HepG2 (cell line): ENCODE measurements at regions not wholly inside any gene's neighbourhood (a gene's known extent, or its start where the extent isn't known, plus 50 kb on each side); places are given as distances from the start of the nearest gene placed in this dataset.

Source experiments
- ATAC-seq: fragments of 200-7000 bp; cut with Tn5 transposase; 3 replicates; pipeline ENCODE4 v1.9.1; 2020; ENCODE audit warnings: mild to moderate bottlenecking, moderate library complexity
- BruUV-seq: library from RNA; stranded (reverse); fragments of 400-500 nt; replicated peaks from 2 replicates; lab custom pipeline; 2021; lab: Mats Ljungman, UMichigan
- CTCF ChIA-PET: fragments of 300-600 bp; formaldehyde crosslinking; extraction: SDS; loops from one replicate; lab custom pipeline; 2021; ENCODE audit warnings: low total read pairs, inconsistent platforms, low intra/inter-chr PET ratio; lab: Yijun Ruan, JAX
- POLR2A ChIA-PET: fragments of 350-600 bp; sonication (Branson Sonifier 250); formaldehyde crosslinking; loops from one replicate; lab custom pipeline; 2020; ENCODE audit warnings: antibody characterized with exemption, inconsistent platforms; lab: Yijun Ruan, JAX
- DNase-seq: peaks from one replicate; pipeline ENCODE4 v3.0.0-alpha.2; 2015; ENCODE audit warnings: low spot score
- FAIRE-seq: peaks from 3 replicates; lab custom pipeline; 2011; peaks lifted over from hg19 to GRCh38; lab: Jason Lieb, UNC
- H2AFZ ChIP-seq: one replicate; pipeline ENCODE4 v1.6.1; 2011; ENCODE audit warnings: low read length, inconsistent platforms
- H3K27ac ChIP-seq: fragments of 300-600 bp; 3 replicates; pipeline ENCODE4 v1.8.0; 2011; ENCODE audit warnings: mixed run types, mild to moderate bottlenecking, mixed read lengths, low read length, inconsistent platforms; ENCODE audit not compliant: insufficient read depth; ENCODE audit errors: extremely low read length
- H3K27me3 ChIP-seq, 2 experiments: fragments of 200-600 bp in 1 of 2; 2 replicates in 1 of 2; 3 replicates in 1 of 2; pipeline versions ENCODE4 v1.6.0 to v1.8.0; 2011; ENCODE audit warnings: low read length in 2 of 2, mild to moderate bottlenecking in 2 of 2, moderate library complexity in 2 of 2, inconsistent platforms in 1 of 2; ENCODE audit not compliant: insufficient read depth in 2 of 2, control insufficient read depth in 1 of 2
- H3K36me3 ChIP-seq, 2 experiments: fragments of 200-600 bp in 1 of 2; replicated peaks in 1 of 2; 2 replicates in 1 of 2; 3 replicates in 1 of 2; pipeline versions ENCODE4 v1.5.1 to v1.8.0; 2011; ENCODE audit warnings: low read length in 2 of 2, inconsistent platforms in 1 of 2; ENCODE audit not compliant: insufficient read depth in 2 of 2, control insufficient read depth in 1 of 2
- H3K4me1 ChIP-seq: 2 replicates; pipeline ENCODE4 v1.5.1; 2012; ENCODE audit warnings: low read length, inconsistent platforms; ENCODE audit not compliant: insufficient read depth
- H3K4me2 ChIP-seq: 2 replicates; pipeline ENCODE4 v1.6.0; 2011; ENCODE audit warnings: low read depth, low read length, inconsistent platforms
- H3K4me3 ChIP-seq, 3 experiments: fragments of 200-600 bp in 1 of 3; sonication (generic), shearing (Covaris generic) in 1 of 3; replicated peaks in 1 of 3; 2 replicates each; pipeline ENCODE4 v1.5.1; 2011 to 2016; ENCODE audit warnings: low read length in 3 of 3, inconsistent platforms in 2 of 3, low read depth in 2 of 3, mild to moderate bottlenecking in 2 of 3, control low read depth in 1 of 3, mixed read lengths in 1 of 3; ENCODE audit not compliant: insufficient read depth in 1 of 3
- H3K79me2 ChIP-seq: one replicate; pipeline ENCODE4 v1.6.1; 2011; ENCODE audit warnings: low read length, inconsistent platforms; ENCODE audit not compliant: insufficient read depth
- H3K9ac ChIP-seq: 2 replicates; pipeline ENCODE4 v1.6.0; 2011; ENCODE audit warnings: mild to moderate bottlenecking, low read depth, low read length, inconsistent platforms; ENCODE audit not compliant: insufficient read depth
- H3K9me3 ChIP-seq: 2 replicates; pipeline ENCODE4 v1.5.1; 2012; ENCODE audit warnings: mild to moderate bottlenecking, low read length
- H4K20me1 ChIP-seq: 2 replicates; pipeline ENCODE4 v1.6.0; 2011; ENCODE audit warnings: inconsistent platforms, mild to moderate bottlenecking, low read length, moderate library complexity; ENCODE audit not compliant: insufficient read depth
- BRCA1 ChIP-seq: sonication (generic); formaldehyde crosslinking; IDR thresholded peaks from 2 replicates; pipeline ENCODE4 v1.4.0; 2020; ENCODE audit warnings: missing genetic modification reagents
- HNRNPUL1 ChIP-seq: fragments of 200-400 bp; formaldehyde crosslinking; IDR thresholded peaks from 2 replicates; pipeline ENCODE4 v1.6.1; 2017; ENCODE audit warnings: low read depth, mild to moderate bottlenecking, low read length, moderate library complexity
- MYNN ChIP-seq: sonication (generic); formaldehyde crosslinking; IDR thresholded peaks from 2 replicates; pipeline ENCODE4 v1.4.0; 2020; ENCODE audit warnings: mild to moderate bottlenecking, low read depth, missing genetic modification reagents
- NFATC3 ChIP-seq: sonication (generic); formaldehyde crosslinking; IDR thresholded peaks from 2 replicates; pipeline ENCODE4 v1.5.1; 2020; ENCODE audit warnings: mild to moderate bottlenecking, missing genetic modification reagents
- NFE2 ChIP-seq: sonication (generic); formaldehyde crosslinking; IDR thresholded peaks from 2 replicates; pipeline ENCODE4 v1.4.0; 2020; ENCODE audit warnings: missing genetic modification reagents
- RAD51 ChIP-seq: fragments of 450-650 bp; IDR thresholded peaks from 2 replicates; pipeline ENCODE4 v1.6.1; 2016; ENCODE audit warnings: borderline replicate concordance
- SETDB1 ChIP-seq: sonication (generic); formaldehyde crosslinking; IDR thresholded peaks from 2 replicates; pipeline ENCODE4 v1.5.1; 2020; ENCODE audit warnings: missing genetic modification reagents, mild to moderate bottlenecking, borderline replicate concordance
- TBX3 ChIP-seq: fragments of 450-650 bp; IDR thresholded peaks from 2 replicates; pipeline ENCODE4 v1.6.1; 2017; ENCODE audit warnings: antibody characterized with exemption, mild to moderate bottlenecking, inconsistent platforms, borderline replicate concordance
- ZNF207 ChIP-seq: fragments of 450-650 bp; IDR thresholded peaks from 2 replicates; pipeline ENCODE4 v1.6.1; 2016; ENCODE audit warnings: antibody characterized with exemption, borderline replicate concordance
- ZNF264 ChIP-seq: sonication (generic); formaldehyde crosslinking; IDR thresholded peaks from 2 replicates; pipeline ENCODE4 v1.4.0; 2020; ENCODE audit warnings: missing genetic modification reagents
- ZNF720 ChIP-seq: sonication (generic); formaldehyde crosslinking; IDR thresholded peaks from 2 replicates; pipeline ENCODE4 v1.4.0; 2020; ENCODE audit warnings: missing genetic modification reagents
- ZSCAN12 ChIP-seq: sonication (generic); formaldehyde crosslinking; IDR thresholded peaks from 2 replicates; pipeline ENCODE4 v1.9.0; 2021; ENCODE audit warnings: mild to moderate bottlenecking, missing genetic modification reagents
- in situ Hi-C: cut with HindIII; loops from 2 replicates; pipeline ENCODE4 v1.10.0; 2017; ENCODE audit warnings: low pct_unique_long_range_greater_than_20kb; ENCODE audit not compliant: extremely low pct_ligation_motif_present
- intact Hi-C: fragments of 100-400 bp; cut with micrococcal nuclease; formaldehyde crosslinking; loops from one replicate; pipeline ENCODE4 v1.10.0; 2022; ENCODE audit not compliant: unreplicated experiment
- TF ChIP-seq, protein P1 (sequence below): sonication (generic); formaldehyde crosslinking; IDR thresholded peaks from 2 replicates; pipeline ENCODE4 v1.4.0; 2020; ENCODE audit warnings: missing genetic modification reagents, borderline replicate concordance

DNA sequence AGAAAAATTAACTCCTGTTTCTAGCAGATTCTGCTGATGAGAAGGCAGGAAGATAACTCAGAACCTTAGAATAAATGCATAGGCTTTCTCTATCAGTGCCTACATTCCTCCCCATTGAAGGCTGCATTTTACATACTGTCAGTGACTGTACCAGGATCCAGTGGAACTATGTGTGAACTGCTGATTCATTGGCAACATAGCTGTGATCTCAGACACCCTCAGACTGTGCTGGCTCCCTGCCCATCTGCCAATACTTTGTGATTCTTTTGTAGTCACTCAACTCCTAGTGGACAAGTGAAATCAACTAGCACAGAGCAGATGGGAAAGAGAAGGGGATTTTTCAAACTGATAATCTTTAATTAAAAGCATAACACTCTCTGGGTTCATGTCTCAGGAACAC, 375.8 kb downstream of the MDFIC start:
- Histone ChIP-seq H3K36me3 (no peaks in the 10 kb centered on the region), H4K20me1 (no peaks in the 10 kb centered on the region), H3K4me1 (no peaks in the 10 kb centered on the region), H3K27me3 (no peaks in the 10 kb centered on the region), H3K4me3 (no peak overlapping the region), H3K9me3 (no peaks in the 10 kb centered on the region), H3K9ac (no peak overlapping the region)
- no peak for DNase-seq
- in situ Hi-C loops, result no loop called here
- TF ChIP-seq TBX3 (no peak), SETDB1 (no peak), MYNN (no peak), ZNF264 (CRISPR knock-in tag) (no peak), BRCA1 (CRISPR knock-in tag) (no peak), NFE2 (CRISPR knock-in tag) (no peak), RAD51 (no peak), ZSCAN12 (CRISPR knock-in tag) (no peak), NFATC3 (CRISPR knock-in tag) (no peak), HNRNPUL1 (no peak), ZNF720 (no peak), ZNF207 (no peak)
- TF ChIP-seq, protein P1, sequence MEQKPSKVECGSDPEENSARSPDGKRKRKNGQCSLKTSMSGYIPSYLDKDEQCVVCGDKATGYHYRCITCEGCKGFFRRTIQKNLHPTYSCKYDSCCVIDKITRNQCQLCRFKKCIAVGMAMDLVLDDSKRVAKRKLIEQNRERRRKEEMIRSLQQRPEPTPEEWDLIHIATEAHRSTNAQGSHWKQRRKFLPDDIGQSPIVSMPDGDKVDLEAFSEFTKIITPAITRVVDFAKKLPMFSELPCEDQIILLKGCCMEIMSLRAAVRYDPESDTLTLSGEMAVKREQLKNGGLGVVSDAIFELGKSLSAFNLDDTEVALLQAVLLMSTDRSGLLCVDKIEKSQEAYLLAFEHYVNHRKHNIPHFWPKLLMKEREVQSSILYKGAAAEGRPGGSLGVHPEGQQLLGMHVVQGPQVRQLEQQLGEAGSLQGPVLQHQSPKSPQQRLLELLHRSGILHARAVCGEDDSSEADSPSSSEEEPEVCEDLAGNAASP (CRISPR knock-in tag), result no peak
- TF ChIP-seq, all 625 proteins: peak for 0
- CTCF ChIA-PET, result no interaction called here
- no peak overlapping the region for H3K4me2 ChIP-seq
- POLR2A ChIA-PET, result no interaction called here
- FAIRE-seq (no peak), ATAC-seq (no peak)
- intact Hi-C loops, result no loop called here
- H3K79me2 ChIP-seq, result no peaks in the 10 kb centered on the region
- no TSS peak for BruUV-seq
- H2AFZ ChIP-seq, result no peak overlapping the region
- H3K27ac ChIP-seq, result no peak overlapping the region
